ENCODE measurements at regions not wholly inside any gene's neighbourhood (a gene's known extent, or its start where the extent isn't known, plus 50 kb on each side); places are given as distances from the start of the nearest gene placed in this dataset.

GRCh38 chr18:22613058-22613690 lies 195.5 kb upstream of the CTAGE1 start:
- no peak for DNase-seq (ENCODE audit: extremely low read depth in 1 of 2, low read depth in 1 of 2)

- no peak for DNase-seq (ENCODE audit: extremely low read depth in 1 of 2, low read depth in 1 of 2)
Measured at GRCh38 chr18:22613788-22614187, 196.1 kb upstream of the CTAGE1 start.

GRCh38 chr18:22623513-22623912 lies 205.8 kb upstream of the CTAGE1 start:
- no peak for DNase-seq (ENCODE audit: extremely low read depth in 1 of 2, low read depth in 1 of 2)

- DNase-seq (ENCODE audit: extremely low read depth in 1 of 2, low read depth in 1 of 2), result no peak
Measured at GRCh38 chr18:22624176-22624575, 206.5 kb upstream of the CTAGE1 start.

- no peak for DNase-seq (ENCODE audit: extremely low read depth in 1 of 2, low read depth in 1 of 2)
Measured at GRCh38 chr18:22625406-22625805, 207.7 kb upstream of the CTAGE1 start.

- DNase-seq (ENCODE audit: extremely low read depth in 1 of 2, low read depth in 1 of 2), result no peak
Measured at GRCh38 chr18:22626771-22627170, 209.1 kb upstream of the CTAGE1 start.

- DNase-seq (ENCODE audit: extremely low read depth in 1 of 2, low read depth in 1 of 2), result no peak
Measured at GRCh38 chr18:22627506-22627905, 209.8 kb upstream of the CTAGE1 start.

GRCh38 chr18:22628795-22629510 lies 211.2 kb upstream of the CTAGE1 start:
- no peak for DNase-seq (ENCODE audit: extremely low read depth in 1 of 2, low read depth in 1 of 2)

- DNase-seq (ENCODE audit: extremely low read depth in 1 of 2, low read depth in 1 of 2), result no peak
Measured at GRCh38 chr18:22630980-22631379, 213.3 kb upstream of the CTAGE1 start.

- DNase-seq (ENCODE audit: extremely low read depth in 1 of 2, low read depth in 1 of 2), result no peak
Measured at GRCh38 chr18:22632191-22632590, 214.5 kb upstream of the CTAGE1 start.

GRCh38 chr18:22634464-22634863 lies 216.7 kb upstream of the CTAGE1 start:
- no peak for DNase-seq (ENCODE audit: extremely low read depth in 1 of 2, low read depth in 1 of 2)

- no peak for DNase-seq (ENCODE audit: extremely low read depth in 1 of 2, low read depth in 1 of 2)
Measured at GRCh38 chr18:22637787-22638186, 220.1 kb upstream of the CTAGE1 start.

GRCh38 chr18:22639026-22639463 lies 221.3 kb upstream of the CTAGE1 start:
- DNase-seq (ENCODE audit: extremely low read depth in 1 of 2, low read depth in 1 of 2), result no peak

GRCh38 chr18:22639561-22639960 lies 221.8 kb upstream of the CTAGE1 start:
- no peak for DNase-seq (ENCODE audit: extremely low read depth in 1 of 2, low read depth in 1 of 2)

- no peak for DNase-seq (ENCODE audit: extremely low read depth in 1 of 2, low read depth in 1 of 2)
Measured at GRCh38 chr18:22640281-22640842, 222.6 kb upstream of the CTAGE1 start.

- DNase-seq (ENCODE audit: extremely low read depth in 1 of 2, low read depth in 1 of 2), result no peak
Measured at GRCh38 chr18:22641958-22642357, 224.2 kb upstream of the CTAGE1 start.

- no peak for DNase-seq (ENCODE audit: extremely low read depth in 1 of 2, low read depth in 1 of 2)
Measured at GRCh38 chr18:22643731-22644130, 226.0 kb upstream of the CTAGE1 start.

- DNase-seq (ENCODE audit: extremely low read depth in 1 of 2, low read depth in 1 of 2), result no peak
Measured at GRCh38 chr18:22650247-22650646, 232.5 kb upstream of the CTAGE1 start.

GRCh38 chr18:22657619-22658018 lies 239.9 kb upstream of the CTAGE1 start:
- DNase-seq (ENCODE audit: extremely low read depth in 1 of 2, low read depth in 1 of 2), result no peak

GRCh38 chr18:22658318-22658717 lies 240.6 kb upstream of the CTAGE1 start:
- DNase-seq (ENCODE audit: extremely low read depth in 1 of 2, low read depth in 1 of 2), result no peak

- DNase-seq (ENCODE audit: extremely low read depth in 1 of 2, low read depth in 1 of 2), result no peak
Measured at GRCh38 chr18:22663378-22663777, 245.7 kb upstream of the CTAGE1 start.

GRCh38 chr18:22666411-22666940 lies 248.8 kb upstream of the CTAGE1 start:
- no peak for DNase-seq (ENCODE audit: extremely low read depth in 1 of 2, low read depth in 1 of 2)

All from stimulated activated CD8-positive, alpha-beta memory T cell treated with anti-CD3 and anti-CD28 coated beads, Interleukin-7, amount 100 ng/mL, for 48 hours (primary cell).